Progenitor cell of endocrine pancreas (in vitro differentiated cells): ENCODE measurements at regions not wholly inside any gene's neighbourhood (a gene's known extent, or its start where the extent isn't known, plus 50 kb on each side); places are given as distances from the start of the nearest gene placed in this dataset.

Source experiments
- DNase-seq: peaks from one replicate; pipeline ENCODE4 v3.0.0; 2021; ENCODE audit warnings: low spot score; ENCODE audit not compliant: unreplicated experiment
- H3K27ac Mint-ChIP-seq: 2 replicates; pipeline ENCODE4 v1.8.0; 2021; ENCODE audit warnings: mild to moderate bottlenecking, moderate library complexity, mixed read lengths
- H3K27me3 Mint-ChIP-seq: 2 replicates; pipeline ENCODE4 v1.8.0; 2021; ENCODE audit warnings: mixed read lengths
- H3K36me3 Mint-ChIP-seq: 2 replicates; pipeline ENCODE4 v1.8.0; 2022; ENCODE audit warnings: mixed read lengths; ENCODE audit not compliant: insufficient read depth
- H3K4me1 Mint-ChIP-seq: 2 replicates; pipeline ENCODE4 v1.8.0; 2021; ENCODE audit warnings: low read depth, mixed read lengths
- H3K4me3 Mint-ChIP-seq: 2 replicates; pipeline ENCODE4 v1.8.0; 2021; ENCODE audit warnings: low read depth, mild to moderate bottlenecking, moderate library complexity, mixed read lengths
- H3K9me3 Mint-ChIP-seq: 2 replicates; pipeline ENCODE4 v1.8.0; 2021; ENCODE audit warnings: low read depth, mixed read lengths
- TF ChIP-seq, protein P1 (sequence below): fragments of 200-600 bp; sonication (generic); IDR thresholded peaks from one replicate; pipeline ENCODE4 v1.5.0; 2021; ENCODE audit warnings: antibody characterized with exemption, mild to moderate bottlenecking; ENCODE audit not compliant: unreplicated experiment

DNA sequence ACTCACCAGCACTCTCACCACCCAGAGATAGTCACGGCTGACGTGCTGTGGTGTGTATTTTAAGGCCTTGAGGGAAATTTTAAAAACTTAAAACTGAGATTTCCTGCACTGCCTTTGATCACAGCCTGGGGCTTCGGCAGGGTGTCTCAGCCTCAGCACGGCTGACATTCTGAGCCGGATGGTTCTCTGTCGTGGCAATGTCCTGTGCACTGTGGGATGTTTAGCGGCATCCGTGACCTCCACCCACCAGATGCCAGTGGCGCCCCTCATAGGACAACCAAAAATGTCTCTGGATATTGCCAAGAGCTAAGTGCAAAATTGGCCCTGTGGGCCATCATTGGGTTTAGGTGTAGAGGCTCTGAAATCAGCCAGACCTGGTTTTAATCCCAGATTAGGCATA is 142.2 kb upstream of the KCNG1 start:
- no peak overlapping the region for H3K27ac Mint-ChIP-seq
- H3K36me3 Mint-ChIP-seq, result no peaks in the 10 kb centered on the region
- DNase-seq, result no peak
- peaks cover 5% of the 10 kb centered on the region for H3K4me1 Mint-ChIP-seq
- H3K9me3 Mint-ChIP-seq, result no peaks in the 10 kb centered on the region
- peaks cover 13% of the 10 kb centered on the region for H3K27me3 Mint-ChIP-seq
- TF ChIP-seq, protein P1, sequence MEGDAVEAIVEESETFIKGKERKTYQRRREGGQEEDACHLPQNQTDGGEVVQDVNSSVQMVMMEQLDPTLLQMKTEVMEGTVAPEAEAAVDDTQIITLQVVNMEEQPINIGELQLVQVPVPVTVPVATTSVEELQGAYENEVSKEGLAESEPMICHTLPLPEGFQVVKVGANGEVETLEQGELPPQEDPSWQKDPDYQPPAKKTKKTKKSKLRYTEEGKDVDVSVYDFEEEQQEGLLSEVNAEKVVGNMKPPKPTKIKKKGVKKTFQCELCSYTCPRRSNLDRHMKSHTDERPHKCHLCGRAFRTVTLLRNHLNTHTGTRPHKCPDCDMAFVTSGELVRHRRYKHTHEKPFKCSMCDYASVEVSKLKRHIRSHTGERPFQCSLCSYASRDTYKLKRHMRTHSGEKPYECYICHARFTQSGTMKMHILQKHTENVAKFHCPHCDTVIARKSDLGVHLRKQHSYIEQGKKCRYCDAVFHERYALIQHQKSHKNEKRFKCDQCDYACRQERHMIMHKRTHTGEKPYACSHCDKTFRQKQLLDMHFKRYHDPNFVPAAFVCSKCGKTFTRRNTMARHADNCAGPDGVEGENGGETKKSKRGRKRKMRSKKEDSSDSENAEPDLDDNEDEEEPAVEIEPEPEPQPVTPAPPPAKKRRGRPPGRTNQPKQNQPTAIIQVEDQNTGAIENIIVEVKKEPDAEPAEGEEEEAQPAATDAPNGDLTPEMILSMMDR, result no peak
- H3K4me3 Mint-ChIP-seq, result no peak overlapping the region

DNA sequence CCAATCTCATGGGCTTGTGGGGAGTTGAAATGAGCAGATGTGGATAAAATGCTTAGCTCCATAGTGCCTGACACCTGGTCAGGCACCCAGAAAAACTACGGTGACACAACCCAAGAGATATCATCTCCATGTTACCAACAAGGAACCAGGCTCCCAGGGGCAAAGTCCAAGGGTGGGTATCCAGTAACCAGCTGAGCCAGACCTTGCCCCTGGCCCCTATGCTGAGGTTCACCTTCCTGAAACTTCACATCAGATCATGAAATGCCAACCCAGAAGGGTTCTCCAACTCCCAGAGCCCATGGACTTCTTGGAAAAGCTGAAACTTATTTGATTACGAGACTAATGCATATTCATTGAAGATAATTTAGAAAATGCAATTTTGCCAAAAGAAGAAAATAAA is 141.8 kb upstream of the KCNG1 start:
- Mint-ChIP-seq H3K4me3 (no peak overlapping the region), H3K4me1 (peaks cover 8% of the 10 kb centered on the region), H3K36me3 (no peaks in the 10 kb centered on the region), H3K27ac (no peak overlapping the region), H3K9me3 (no peaks in the 10 kb centered on the region), H3K27me3 (peaks cover 16% of the 10 kb centered on the region)
- no peak for DNase-seq
- TF ChIP-seq, protein P1, result no peak

DNA sequence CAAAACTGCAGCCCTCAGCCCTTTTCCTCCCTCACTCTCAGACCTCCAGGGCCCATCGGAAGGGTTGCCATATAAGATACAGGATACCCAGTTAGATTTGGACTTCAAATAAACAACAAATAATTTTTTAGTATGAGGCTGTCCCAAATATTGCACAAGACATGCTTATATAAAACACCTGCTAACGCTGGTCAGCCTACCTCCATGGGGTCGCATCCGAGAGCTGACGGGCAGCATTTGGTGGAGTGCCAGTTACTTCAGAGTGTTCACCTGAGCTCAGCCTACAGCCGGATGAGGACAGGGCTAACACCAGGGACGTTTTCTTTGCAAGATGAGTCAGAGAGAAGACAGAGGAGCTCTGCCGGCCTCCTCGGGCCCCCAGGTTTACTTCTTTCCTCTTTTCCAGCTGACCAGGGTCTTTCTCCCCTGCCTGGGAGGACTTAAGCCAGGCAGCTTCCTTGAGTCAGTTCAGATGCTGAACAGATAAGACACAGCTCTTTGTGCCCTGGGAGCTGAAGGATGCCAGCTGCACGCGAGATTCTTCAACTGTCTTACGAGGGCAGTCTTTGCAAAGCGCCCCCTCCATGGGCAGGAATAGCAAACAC is 141.2 kb upstream of the KCNG1 start:
- H3K4me3 Mint-ChIP-seq, result no peak overlapping the region
- no peaks in the 10 kb centered on the region for H3K36me3 Mint-ChIP-seq
- no peak for DNase-seq
- no peak overlapping the region for H3K27ac Mint-ChIP-seq
- TF ChIP-seq, protein P1, result no peak
- H3K9me3 Mint-ChIP-seq, result no peaks in the 10 kb centered on the region
- H3K4me1 Mint-ChIP-seq, result peaks cover 8% of the 10 kb centered on the region
- peaks cover 16% of the 10 kb centered on the region for H3K27me3 Mint-ChIP-seq

DNA sequence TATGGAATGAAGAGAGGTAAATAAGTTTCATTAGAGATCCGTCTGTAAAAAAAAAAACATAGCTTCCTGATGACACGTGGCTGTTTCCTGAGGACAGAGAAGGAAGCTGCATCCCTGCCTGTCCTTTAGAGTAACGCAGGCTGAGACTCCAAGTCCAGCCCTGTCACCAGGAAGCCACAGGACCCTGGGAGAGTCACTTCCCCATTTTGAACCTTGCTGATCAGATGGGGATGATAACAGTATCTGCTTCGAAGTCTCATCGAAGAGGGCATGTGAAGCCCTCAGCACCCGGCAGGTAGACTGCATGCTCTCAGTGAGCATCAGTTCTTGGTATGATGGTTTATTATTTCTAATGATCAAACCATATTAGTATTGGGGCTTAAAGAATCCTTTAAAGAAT is 139.1 kb upstream of the KCNG1 start:
- H3K9me3 Mint-ChIP-seq, result no peaks in the 10 kb centered on the region
- H3K27ac Mint-ChIP-seq, result no peak overlapping the region
- no peak overlapping the region for H3K4me3 Mint-ChIP-seq
- H3K27me3 Mint-ChIP-seq, result peaks cover 16% of the 10 kb centered on the region
- TF ChIP-seq, protein P1, result no peak
- no peaks in the 10 kb centered on the region for H3K36me3 Mint-ChIP-seq
- peaks cover 8% of the 10 kb centered on the region for H3K4me1 Mint-ChIP-seq
- DNase-seq, result no peak

DNA sequence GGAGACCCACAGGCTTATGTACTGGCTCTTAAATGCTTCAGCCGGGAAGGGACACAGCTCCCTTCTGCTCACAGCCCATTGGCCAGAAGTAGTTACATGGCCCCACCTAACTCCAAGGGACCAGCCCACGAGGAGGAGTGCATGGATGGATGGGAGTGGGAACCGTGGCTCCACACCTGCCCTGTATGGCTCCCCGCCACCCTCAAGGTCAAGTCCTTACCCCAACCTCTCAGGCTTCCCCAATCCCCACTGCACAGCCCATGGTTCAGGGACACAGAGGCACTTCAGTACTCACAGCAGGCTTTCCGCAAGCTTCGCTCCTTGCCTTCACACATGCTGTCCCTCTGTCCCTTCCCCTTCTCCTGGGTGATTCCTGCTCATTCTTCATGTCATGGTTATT is 137.9 kb upstream of the KCNG1 start:
- Mint-ChIP-seq H3K36me3 (no peaks in the 10 kb centered on the region), H3K4me3 (no peak overlapping the region), H3K27ac (no peak overlapping the region), H3K4me1 (peaks cover 8% of the 10 kb centered on the region), H3K9me3 (no peaks in the 10 kb centered on the region), H3K27me3 (peaks cover 26% of the 10 kb centered on the region)
- TF ChIP-seq, protein P1, result no peak
- DNase-seq, result no peak
